ENCODE measurements at regions not wholly inside any gene's neighbourhood (a gene's known extent, or its start where the extent isn't known, plus 50 kb on each side); places are given as distances from the start of the nearest gene placed in this dataset.
"Not testable (repeated sequence)": the region's sequence is repeated elsewhere in the genome, so short reads cannot be mapped to it uniquely, and the experiment has no call there.

GRCh38 chr7:51817694-51818225 lies 501.2 kb upstream of the COBL start:
- no peak overlapping the region for H3K4me3 ChIP-seq (ENCODE audit: low read length in 2 of 2)
- no peaks in the 10 kb centered on the region for H3K27me3 ChIP-seq (ENCODE audit: control insufficient read depth in 2 of 2, insufficient read depth in 2 of 2, low read length in 2 of 2)
- H3K36me3 ChIP-seq (ENCODE audit: control insufficient read depth in 2 of 2, insufficient read depth in 2 of 2, low read length in 2 of 2) = no peaks in the 10 kb centered on the region
- no peak overlapping the region for H3K9ac ChIP-seq (ENCODE audit: low read depth in 1 of 2, low read length in 2 of 2)
- peaks cover 0 to 2% of the 10 kb centered on the region in 2 donors for H3K9me3 ChIP-seq (ENCODE audit: control insufficient read depth in 2 of 2, low read length in 2 of 2)
- no peak overlapping the region for H3K27ac ChIP-seq (ENCODE audit: low read depth in 2 of 2, low read length in 2 of 2)
- H3K4me1 ChIP-seq (ENCODE audit: control insufficient read depth in 2 of 2, insufficient read depth in 2 of 2, low read length in 2 of 2) = no peaks in the 10 kb centered on the region

GRCh38 chr7:51805783-51806431 lies 489.3 kb upstream of the COBL start:
- not testable (repeated sequence) for H3K36me3 ChIP-seq (ENCODE audit: control insufficient read depth in 2 of 2, insufficient read depth in 2 of 2, low read length in 2 of 2); H3K9me3 ChIP-seq (ENCODE audit: control insufficient read depth in 2 of 2, low read length in 2 of 2); H3K27me3 ChIP-seq (ENCODE audit: control insufficient read depth in 2 of 2, insufficient read depth in 2 of 2, low read length in 2 of 2); H3K4me1 ChIP-seq (ENCODE audit: control insufficient read depth in 2 of 2, insufficient read depth in 2 of 2, low read length in 2 of 2); H3K9ac ChIP-seq (ENCODE audit: low read depth in 1 of 2, low read length in 2 of 2); H3K27ac ChIP-seq (ENCODE audit: low read depth in 2 of 2, low read length in 2 of 2); H3K4me3 ChIP-seq (ENCODE audit: low read length in 2 of 2)

GRCh38 chr7:51802718-51803117 lies 486.1 kb upstream of the COBL start:
- Histone ChIP-seq H3K4me3 (ENCODE audit: low read length in 2 of 2) (no peak overlapping the region), H3K9ac (ENCODE audit: low read depth in 1 of 2, low read length in 2 of 2) (no peak overlapping the region), H3K36me3 (ENCODE audit: control insufficient read depth in 2 of 2, insufficient read depth in 2 of 2, low read length in 2 of 2) (no peaks in the 10 kb centered on the region), H3K27ac (ENCODE audit: low read depth in 2 of 2, low read length in 2 of 2) (no peak overlapping the region), H3K9me3 (ENCODE audit: control insufficient read depth in 2 of 2, low read length in 2 of 2) (no peaks in the 10 kb centered on the region), H3K27me3 (ENCODE audit: control insufficient read depth in 2 of 2, insufficient read depth in 2 of 2, low read length in 2 of 2) (no peaks in the 10 kb centered on the region), H3K4me1 (ENCODE audit: control insufficient read depth in 2 of 2, insufficient read depth in 2 of 2, low read length in 2 of 2) (no peaks in the 10 kb centered on the region)

GRCh38 chr7:51797371-51797770 lies 480.8 kb upstream of the COBL start:
- H3K36me3 ChIP-seq (ENCODE audit: control insufficient read depth in 2 of 2, insufficient read depth in 2 of 2, low read length in 2 of 2) = no peaks in the 10 kb centered on the region
- no peaks in the 10 kb centered on the region for H3K27me3 ChIP-seq (ENCODE audit: control insufficient read depth in 2 of 2, insufficient read depth in 2 of 2, low read length in 2 of 2)
- no peaks in the 10 kb centered on the region for H3K9me3 ChIP-seq (ENCODE audit: control insufficient read depth in 2 of 2, low read length in 2 of 2)
- H3K4me3 ChIP-seq (ENCODE audit: low read length in 2 of 2) = no peak overlapping the region
- H3K27ac ChIP-seq (ENCODE audit: low read depth in 2 of 2, low read length in 2 of 2) = no peak overlapping the region
- H3K9ac ChIP-seq (ENCODE audit: low read depth in 1 of 2, low read length in 2 of 2) = no peak overlapping the region
- no peaks in the 10 kb centered on the region for H3K4me1 ChIP-seq (ENCODE audit: control insufficient read depth in 2 of 2, insufficient read depth in 2 of 2, low read length in 2 of 2)

- Histone ChIP-seq H3K9ac (ENCODE audit: low read depth in 1 of 2, low read length in 2 of 2) (no peak overlapping the region), H3K36me3 (ENCODE audit: control insufficient read depth in 2 of 2, insufficient read depth in 2 of 2, low read length in 2 of 2) (no peaks in the 10 kb centered on the region), H3K4me3 (ENCODE audit: low read length in 2 of 2) (no peak overlapping the region), H3K27me3 (ENCODE audit: control insufficient read depth in 2 of 2, insufficient read depth in 2 of 2, low read length in 2 of 2) (no peaks in the 10 kb centered on the region), H3K4me1 (ENCODE audit: control insufficient read depth in 2 of 2, insufficient read depth in 2 of 2, low read length in 2 of 2) (no peaks in the 10 kb centered on the region), H3K27ac (ENCODE audit: low read depth in 2 of 2, low read length in 2 of 2) (no peak overlapping the region), H3K9me3 (ENCODE audit: control insufficient read depth in 2 of 2, low read length in 2 of 2) (no peaks in the 10 kb centered on the region)
Measured at GRCh38 chr7:51792796-51793195, 476.2 kb upstream of the COBL start.

GRCh38 chr7:51789489-51789888 lies 472.9 kb upstream of the COBL start:
- Histone ChIP-seq H3K9me3 (ENCODE audit: control insufficient read depth in 2 of 2, low read length in 2 of 2) (no peaks in the 10 kb centered on the region), H3K36me3 (ENCODE audit: control insufficient read depth in 2 of 2, insufficient read depth in 2 of 2, low read length in 2 of 2) (no peaks in the 10 kb centered on the region), H3K27ac (ENCODE audit: low read depth in 2 of 2, low read length in 2 of 2) (no peak overlapping the region), H3K4me1 (ENCODE audit: control insufficient read depth in 2 of 2, insufficient read depth in 2 of 2, low read length in 2 of 2) (no peaks in the 10 kb centered on the region), H3K9ac (ENCODE audit: low read depth in 1 of 2, low read length in 2 of 2) (no peak overlapping the region), H3K27me3 (ENCODE audit: control insufficient read depth in 2 of 2, insufficient read depth in 2 of 2, low read length in 2 of 2) (no peaks in the 10 kb centered on the region), H3K4me3 (ENCODE audit: low read length in 2 of 2) (no peak overlapping the region)

GRCh38 chr7:51786284-51786683 lies 469.7 kb upstream of the COBL start:
- H3K9me3 ChIP-seq (ENCODE audit: control insufficient read depth in 2 of 2, low read length in 2 of 2) = no peaks in the 10 kb centered on the region
- no peak overlapping the region for H3K4me3 ChIP-seq (ENCODE audit: low read length in 2 of 2)
- no peaks in the 10 kb centered on the region for H3K4me1 ChIP-seq (ENCODE audit: control insufficient read depth in 2 of 2, insufficient read depth in 2 of 2, low read length in 2 of 2)
- H3K27me3 ChIP-seq (ENCODE audit: control insufficient read depth in 2 of 2, insufficient read depth in 2 of 2, low read length in 2 of 2) = no peaks in the 10 kb centered on the region
- H3K36me3 ChIP-seq (ENCODE audit: control insufficient read depth in 2 of 2, insufficient read depth in 2 of 2, low read length in 2 of 2) = no peaks in the 10 kb centered on the region
- no peak overlapping the region for H3K9ac ChIP-seq (ENCODE audit: low read depth in 1 of 2, low read length in 2 of 2)
- no peak overlapping the region for H3K27ac ChIP-seq (ENCODE audit: low read depth in 2 of 2, low read length in 2 of 2)

- Histone ChIP-seq H3K9me3 (ENCODE audit: control insufficient read depth in 2 of 2, low read length in 2 of 2) (no peaks in the 10 kb centered on the region), H3K36me3 (ENCODE audit: control insufficient read depth in 2 of 2, insufficient read depth in 2 of 2, low read length in 2 of 2) (no peaks in the 10 kb centered on the region), H3K4me1 (ENCODE audit: control insufficient read depth in 2 of 2, insufficient read depth in 2 of 2, low read length in 2 of 2) (no peaks in the 10 kb centered on the region), H3K27ac (ENCODE audit: low read depth in 2 of 2, low read length in 2 of 2) (no peak overlapping the region), H3K9ac (ENCODE audit: low read depth in 1 of 2, low read length in 2 of 2) (no peak overlapping the region), H3K27me3 (ENCODE audit: control insufficient read depth in 2 of 2, insufficient read depth in 2 of 2, low read length in 2 of 2) (no peaks in the 10 kb centered on the region), H3K4me3 (ENCODE audit: low read length in 2 of 2) (no peak overlapping the region)
Measured at GRCh38 chr7:51785876-51786275, 469.3 kb upstream of the COBL start.

- no peaks in the 10 kb centered on the region for H3K4me1 ChIP-seq (ENCODE audit: control insufficient read depth in 2 of 2, insufficient read depth in 2 of 2, low read length in 2 of 2)
- no peak overlapping the region for H3K4me3 ChIP-seq (ENCODE audit: low read length in 2 of 2)
- no peak overlapping the region for H3K9ac ChIP-seq (ENCODE audit: low read depth in 1 of 2, low read length in 2 of 2)
- H3K27ac ChIP-seq (ENCODE audit: low read depth in 2 of 2, low read length in 2 of 2) = no peak overlapping the region
- no peaks in the 10 kb centered on the region for H3K27me3 ChIP-seq (ENCODE audit: control insufficient read depth in 2 of 2, insufficient read depth in 2 of 2, low read length in 2 of 2)
- H3K36me3 ChIP-seq (ENCODE audit: control insufficient read depth in 2 of 2, insufficient read depth in 2 of 2, low read length in 2 of 2) = no peaks in the 10 kb centered on the region
- no peaks in the 10 kb centered on the region for H3K9me3 ChIP-seq (ENCODE audit: control insufficient read depth in 2 of 2, low read length in 2 of 2)
Measured at GRCh38 chr7:51785171-51785570, 468.6 kb upstream of the COBL start.

GRCh38 chr7:51783241-51783640 lies 466.6 kb upstream of the COBL start:
- Histone ChIP-seq H3K4me3 (ENCODE audit: low read length in 2 of 2) (no peak overlapping the region), H3K27me3 (ENCODE audit: control insufficient read depth in 2 of 2, insufficient read depth in 2 of 2, low read length in 2 of 2) (no peaks in the 10 kb centered on the region), H3K9me3 (ENCODE audit: control insufficient read depth in 2 of 2, low read length in 2 of 2) (no peaks in the 10 kb centered on the region), H3K4me1 (ENCODE audit: control insufficient read depth in 2 of 2, insufficient read depth in 2 of 2, low read length in 2 of 2) (no peaks in the 10 kb centered on the region), H3K36me3 (ENCODE audit: control insufficient read depth in 2 of 2, insufficient read depth in 2 of 2, low read length in 2 of 2) (no peaks in the 10 kb centered on the region), H3K9ac (ENCODE audit: low read depth in 1 of 2, low read length in 2 of 2) (no peak overlapping the region), H3K27ac (ENCODE audit: low read depth in 2 of 2, low read length in 2 of 2) (no peak overlapping the region)
